ENCODE measurements at regions not wholly inside any gene's neighbourhood (a gene's known extent, or its start where the extent isn't known, plus 50 kb on each side); places are given as distances from the start of the nearest gene placed in this dataset.

GRCh38 chr18:46364048-46364447 is 259.9 kb downstream of the HAUS1 start:
- H3K4me1 ChIP-seq (ENCODE audit: insufficient read depth) = no peaks in the 10 kb centered on the region
- no peaks in the 10 kb centered on the region for H3K36me3 ChIP-seq (replicated peaks; ENCODE audit: insufficient read depth, low read depth)
- no peak overlapping the region for H3K4me2 ChIP-seq
- TF ChIP-seq EZH2 (IDR thresholded peaks at IDR 0.05; ENCODE audit: borderline replicate concordance) = no peak
- TF ChIP-seq CTCF (IDR thresholded peaks at IDR 0.05; ENCODE audit: poor library complexity) = no peak
- no peak for TF ChIP-seq EZH2phosphoT487 (IDR thresholded peaks at IDR 0.05; ENCODE audit: low read depth, severe bottlenecking, unreplicated experiment)
- no peak overlapping the region for H2AFZ ChIP-seq
- no peak for DNase-seq (ENCODE audit: low spot score)
- no peaks in the 10 kb centered on the region for H4K20me1 ChIP-seq (ENCODE audit: insufficient read depth, poor library complexity, severe bottlenecking)
- no peak overlapping the region for H3K4me3 ChIP-seq
- H3K27ac ChIP-seq = no peak overlapping the region
- 95% methylated on average over 5 of the region's 5 CpGs for whole genome bisulfite sequencing (ENCODE audit: low lambda C conversion rate, missing lambda C conversion rate)
- no peaks in the 10 kb centered on the region for H3K27me3 ChIP-seq
- no peaks in the 10 kb centered on the region for H3K9me3 ChIP-seq (ENCODE audit: low read depth)
- no peaks in the 10 kb centered on the region for H3K9me2 ChIP-seq (replicated peaks; ENCODE audit: insufficient read depth)
- H3K79me2 ChIP-seq = no peaks in the 10 kb centered on the region

GRCh38 chr18:46366201-46366600 is 262.0 kb downstream of the HAUS1 start:
- no peaks in the 10 kb centered on the region for H3K27me3 ChIP-seq
- no peak overlapping the region for H3K4me2 ChIP-seq
- no peaks in the 10 kb centered on the region for H4K20me1 ChIP-seq (ENCODE audit: insufficient read depth, poor library complexity, severe bottlenecking)
- WGBS (ENCODE audit: low lambda C conversion rate, missing lambda C conversion rate) = 88% methylated on average over 4 of the region's 4 CpGs
- no peaks in the 10 kb centered on the region for H3K9me2 ChIP-seq (replicated peaks; ENCODE audit: insufficient read depth)
- no peaks in the 10 kb centered on the region for H3K79me2 ChIP-seq
- H3K27ac ChIP-seq = no peak overlapping the region
- H3K9me3 ChIP-seq (ENCODE audit: low read depth) = no peaks in the 10 kb centered on the region
- no peak for DNase-seq (ENCODE audit: low spot score)
- no peak overlapping the region for H2AFZ ChIP-seq
- no peaks in the 10 kb centered on the region for H3K36me3 ChIP-seq (replicated peaks; ENCODE audit: insufficient read depth, low read depth)
- H3K4me3 ChIP-seq = no peak overlapping the region
- H3K4me1 ChIP-seq (ENCODE audit: insufficient read depth) = no peaks in the 10 kb centered on the region
- TF ChIP-seq EZH2phosphoT487 (IDR thresholded peaks at IDR 0.05; ENCODE audit: low read depth, severe bottlenecking, unreplicated experiment) (no peak), EZH2 (IDR thresholded peaks at IDR 0.05; ENCODE audit: borderline replicate concordance) (no peak), CTCF (IDR thresholded peaks at IDR 0.05; ENCODE audit: poor library complexity) (no peak)

- no peak overlapping the region for H3K4me3 ChIP-seq
- no peaks in the 10 kb centered on the region for H3K36me3 ChIP-seq (replicated peaks; ENCODE audit: insufficient read depth, low read depth)
- no peaks in the 10 kb centered on the region for H3K79me2 ChIP-seq
- no peak overlapping the region for H3K4me2 ChIP-seq
- WGBS (ENCODE audit: low lambda C conversion rate, missing lambda C conversion rate) = 82% methylated on average over 8 of the region's 8 CpGs
- H3K9me3 ChIP-seq (ENCODE audit: low read depth) = no peaks in the 10 kb centered on the region
- H3K27ac ChIP-seq = no peak overlapping the region
- H3K27me3 ChIP-seq = no peaks in the 10 kb centered on the region
- H4K20me1 ChIP-seq (ENCODE audit: insufficient read depth, poor library complexity, severe bottlenecking) = no peaks in the 10 kb centered on the region
- DNase-seq (ENCODE audit: low spot score) = no peak
- H2AFZ ChIP-seq = no peak overlapping the region
- H3K9me2 ChIP-seq (replicated peaks; ENCODE audit: insufficient read depth) = no peaks in the 10 kb centered on the region
- H3K4me1 ChIP-seq (ENCODE audit: insufficient read depth) = no peaks in the 10 kb centered on the region
- no peak for TF ChIP-seq CTCF (IDR thresholded peaks at IDR 0.05; ENCODE audit: poor library complexity)
- no peak for TF ChIP-seq EZH2phosphoT487 (IDR thresholded peaks at IDR 0.05; ENCODE audit: low read depth, severe bottlenecking, unreplicated experiment)
- TF ChIP-seq EZH2 (IDR thresholded peaks at IDR 0.05; ENCODE audit: borderline replicate concordance) = no peak
Measured at GRCh38 chr18:46366751-46367376, 262.7 kb downstream of the HAUS1 start.

Measured in hepatocyte (in vitro differentiated cells).